ENCODE measurements at regions not wholly inside any gene's neighbourhood (a gene's known extent, or its start where the extent isn't known, plus 50 kb on each side); places are given as distances from the start of the nearest gene placed in this dataset.

- no peak for TF ChIP-seq CTCF (IDR thresholded peaks at IDR 0.05)
- ATAC-seq (ENCODE audit: low FRiP score) (no peak), DNase-seq (ENCODE audit: low spot score) (no peak)
Measured at GRCh38 chr11:130787973-130788570, 128.2 kb downstream of the SNX19 start.

DNA sequence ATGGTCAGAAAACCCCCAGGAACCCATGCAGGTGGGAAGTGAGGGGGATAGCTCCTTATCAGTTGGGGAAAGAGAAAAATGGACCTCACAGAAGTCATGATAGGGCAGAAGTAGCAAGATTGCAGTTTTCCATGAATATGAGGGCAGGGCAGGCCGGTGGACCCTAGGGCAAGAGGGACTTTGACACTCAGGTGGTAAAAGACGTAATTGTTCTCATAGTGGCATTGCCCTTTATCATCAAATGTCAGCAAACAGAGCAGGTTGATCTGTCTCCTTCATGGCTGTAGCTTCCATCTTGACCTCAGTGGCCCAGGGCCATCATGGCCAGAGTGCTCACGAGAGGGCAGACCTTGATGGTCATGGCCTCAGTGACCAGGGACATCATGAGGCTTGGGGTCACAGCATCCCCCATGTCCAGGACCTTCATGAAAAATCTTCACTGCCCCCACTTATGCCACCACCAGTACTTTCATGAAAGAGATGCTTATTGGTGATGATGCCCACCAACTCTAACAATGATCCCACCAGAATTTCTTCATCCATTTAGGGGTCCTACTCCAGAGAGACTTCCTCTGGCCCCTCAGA is 127.1 kb downstream of the SNX19 start:
- DNase-seq (ENCODE audit: low spot score), result no peak

DNA sequence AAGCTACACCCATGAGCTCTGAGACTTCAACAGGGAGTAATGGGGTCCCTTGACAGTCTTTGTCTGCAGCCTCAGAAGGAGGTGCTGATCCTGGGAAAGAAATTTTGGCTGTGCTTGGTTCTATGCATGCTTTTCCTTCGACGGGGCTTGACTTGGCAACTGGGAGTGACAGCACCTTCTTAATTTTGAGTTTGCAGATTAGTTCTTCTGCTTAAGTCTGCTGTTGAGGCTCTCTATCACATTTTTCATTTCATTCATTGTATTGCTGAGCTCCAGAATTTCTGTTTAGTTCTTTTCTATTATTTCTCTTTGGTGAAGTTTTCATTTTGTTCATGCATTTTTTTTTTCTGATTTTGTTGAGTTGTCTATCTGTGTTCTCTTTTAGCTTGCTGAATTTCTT is 125.6 kb downstream of the SNX19 start:
- DNase-seq (ENCODE audit: low spot score) (no peak), ATAC-seq (ENCODE audit: low FRiP score) (no peak)
- TF ChIP-seq CTCF (IDR thresholded peaks at IDR 0.05), result no peak

More for the DNA sequence above, 127.1 kb downstream of the SNX19 start:
- TF ChIP-seq CTCF (IDR thresholded peaks at IDR 0.05), result no peak
- ATAC-seq (ENCODE audit: low FRiP score), result no peak

GRCh38 chr11:130792772-130793171 is 123.5 kb downstream of the SNX19 start:
- ATAC-seq (ENCODE audit: low FRiP score) (no peak), DNase-seq (ENCODE audit: low spot score) (no peak)
- TF ChIP-seq CTCF (IDR thresholded peaks at IDR 0.05), result no peak

DNA sequence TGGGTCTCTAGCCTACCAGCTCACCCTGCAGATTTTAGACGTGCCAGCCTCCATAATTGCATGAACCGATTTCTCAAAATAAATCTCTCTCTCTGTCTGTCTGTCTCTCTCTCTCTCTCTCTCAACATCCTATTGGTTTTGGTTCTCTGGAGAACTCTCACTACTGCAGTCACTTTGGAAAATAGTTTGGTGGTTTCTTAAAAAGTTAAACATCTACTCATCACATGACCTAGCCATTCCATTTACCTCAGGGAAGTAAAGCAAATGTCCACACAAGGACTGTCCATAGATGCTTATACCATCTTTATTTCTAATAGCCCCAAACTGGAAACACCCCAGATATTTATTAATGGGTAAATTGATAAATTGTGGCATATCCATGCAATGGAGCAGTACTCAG is 119.5 kb downstream of the SNX19 start:
- no peak for ATAC-seq (ENCODE audit: low FRiP score)
- no peak for TF ChIP-seq CTCF (IDR thresholded peaks at IDR 0.05)
- DNase-seq (ENCODE audit: low spot score), result no peak

- no peak for TF ChIP-seq CTCF (IDR thresholded peaks at IDR 0.05)
- DNase-seq (ENCODE audit: low spot score), result no peak
- ATAC-seq (ENCODE audit: low FRiP score), result no peak
Measured at GRCh38 chr11:130798280-130798679, 118.0 kb downstream of the SNX19 start.

- no peak for TF ChIP-seq CTCF (IDR thresholded peaks at IDR 0.05)
- no peak for ATAC-seq (ENCODE audit: low FRiP score)
- DNase-seq (ENCODE audit: low spot score), result no peak
Measured at GRCh38 chr11:130798801-130799200, 117.5 kb downstream of the SNX19 start.
